HCT116 (cell line): ENCODE measurements at regions not wholly inside any gene's neighbourhood (a gene's known extent, or its start where the extent isn't known, plus 50 kb on each side); places are given as distances from the start of the nearest gene placed in this dataset.
A peak's percentile ranks its signal among the peaks of the same experiment; 100 is the strongest.

ENCODE experiments used
- ATAC-seq: fragments of 200-7000 bp; cut with Tn5 transposase; 2 replicates; pipeline ENCODE4 v1.9.1; 2020; ENCODE audit warnings: mild to moderate bottlenecking, moderate library complexity
- BruUV-seq: library from RNA; stranded (reverse); fragments of 400-500 nt; replicated peaks from 2 replicates; lab custom pipeline; 2021; lab: Mats Ljungman, UMichigan
- CTCF ChIA-PET: fragments of 300-600 bp; sonication (Branson Sonifier 250); formaldehyde crosslinking; loops from one replicate; lab custom pipeline; 2021; ENCODE audit warnings: antibody characterized with exemption; lab: Charles Lee
- POLR2A ChIA-PET: fragments of 300-600, 350-600 bp; sonication (Branson Sonifier 250); formaldehyde crosslinking; loops from one replicate; lab custom pipeline; 2021; ENCODE audit warnings: antibody characterized with exemption; lab: Charles Lee
- RAD21 ChIA-PET, 2 experiments: fragments of 300-600 bp; sonication (Branson Sonifier 250); formaldehyde crosslinking; loops; one replicate each; lab custom pipeline; 2023; ENCODE audit warnings: low total read pairs in 2 of 2; ENCODE audit not compliant: uncharacterized antibody in 2 of 2, unreplicated experiment in 2 of 2, low non-redundant PET in 1 of 2; lab: Charles Lee
- DNase-seq: peaks from one replicate; pipeline ENCODE4 v3.0.0-alpha.2; 2010; ENCODE audit warnings: low read depth, low spot score
- H2AFZ ChIP-seq: fragments of 200-600 bp; shearing (Covaris generic), sonication (generic); 2 replicates; pipeline ENCODE4 v1.6.1; 2017; ENCODE audit warnings: low read depth, mixed run types, mixed read lengths, antibody characterized with exemption, low read length; ENCODE audit not compliant: poor library complexity, severe bottlenecking
- H3K27ac ChIP-seq: 2 replicates; pipeline ENCODE4 v1.5.1; 2012; ENCODE audit warnings: low read depth, low read length
- H3K27me3 ChIP-seq: fragments of 200-600 bp; sonication (generic); 2 replicates; pipeline ENCODE4 v1.6.1; 2016; ENCODE audit warnings: mixed run types, low read length, mixed read lengths; ENCODE audit not compliant: insufficient read depth
- H3K36me3 ChIP-seq, 2 experiments: fragments of 200-500 bp in 1 of 2; fragments of 200-600 bp in 1 of 2; sonication (Bioruptor generic) in 1 of 2; sonication (generic) in 1 of 2; 2 replicates each; pipeline versions ENCODE4 v1.5.1 to v1.6.1; 2014 to 2016; ENCODE audit warnings: low read length in 2 of 2, inconsistent platforms in 1 of 2, mixed read lengths in 1 of 2, mixed run types in 1 of 2; ENCODE audit not compliant: insufficient read depth in 2 of 2, control insufficient read depth in 1 of 2
- H3K4me1 ChIP-seq, 2 experiments: fragments of 200-600 bp in 1 of 2; sonication (generic) in 1 of 2; 2 replicates each; pipeline versions ENCODE4 v1.5.1 to v1.6.1; 2012 to 2017; ENCODE audit warnings: low read length in 2 of 2, inconsistent platforms in 1 of 2, mild to moderate bottlenecking in 1 of 2, mixed read lengths in 1 of 2, mixed run types in 1 of 2, moderate library complexity in 1 of 2; ENCODE audit not compliant: insufficient read depth in 2 of 2, control insufficient read depth in 1 of 2
- H3K4me2 ChIP-seq: fragments of 200-600 bp; sonication (generic); 2 replicates; pipeline ENCODE4 v1.6.1; 2017; ENCODE audit warnings: mixed run types, low read length, mixed read lengths
- H3K4me3 ChIP-seq, 2 experiments: fragments of 200-600 bp in 1 of 2; sonication (generic) in 1 of 2; replicated peaks in 1 of 2; 2 replicates each; pipeline ENCODE4 v1.5.1; 2011 to 2016; ENCODE audit warnings: low read length in 2 of 2, control low read depth in 1 of 2, low read depth in 1 of 2, mild to moderate bottlenecking in 1 of 2, mixed read lengths in 1 of 2, mixed run types in 1 of 2
- H3K79me2 ChIP-seq: fragments of 200-600 bp; sonication (generic); 2 replicates; pipeline ENCODE4 v1.6.1; 2017; ENCODE audit warnings: mild to moderate bottlenecking, mixed run types, low read length, moderate library complexity, mixed read lengths; ENCODE audit not compliant: insufficient read depth
- H3K9ac ChIP-seq: fragments of 200-600 bp; sonication (generic); 2 replicates; pipeline ENCODE4 v1.6.1; 2016; ENCODE audit warnings: low read length, mixed read lengths
- H3K9me2 ChIP-seq: fragments of 200-600 bp; sonication (generic), shearing (Covaris generic); 2 replicates; pipeline ENCODE4 v1.6.1; 2017; ENCODE audit warnings: mixed run types, mild to moderate bottlenecking, moderate library complexity; ENCODE audit not compliant: insufficient read depth
- H3K9me3 ChIP-seq, 2 experiments: fragments of 200-500 bp in 1 of 2; fragments of 200-600 bp in 1 of 2; sonication (Bioruptor generic) in 1 of 2; sonication (generic) in 1 of 2; 2 replicates each; pipeline ENCODE4 v1.6.1; 2014 to 2017; ENCODE audit warnings: low read length in 2 of 2, mixed read lengths in 2 of 2, inconsistent platforms in 1 of 2, low read depth in 1 of 2, mild to moderate bottlenecking in 1 of 2, mixed run types in 1 of 2, moderate library complexity in 1 of 2; ENCODE audit not compliant: control insufficient read depth in 1 of 2, insufficient read depth in 1 of 2
- H4K20me1 ChIP-seq: fragments of 200-600 bp; sonication (generic), shearing (Covaris generic); 2 replicates; pipeline ENCODE4 v1.6.1; 2017; ENCODE audit warnings: mixed run types, mild to moderate bottlenecking, moderate library complexity; ENCODE audit not compliant: insufficient read depth
- EZH2 ChIP-seq: fragments of 200-600 bp; sonication (generic); IDR thresholded peaks from 2 replicates; pipeline ENCODE4 v1.6.1; 2017; ENCODE audit warnings: antibody characterized with exemption, mixed run types
- FOSL1 ChIP-seq: IDR thresholded peaks from 2 replicates; pipeline ENCODE4 v1.6.1; 2012; ENCODE audit warnings: low read depth
- JUND ChIP-seq: IDR thresholded peaks from 2 replicates; pipeline ENCODE4 v1.6.1; 2012
- POLR2A ChIP-seq: IDR thresholded peaks from 2 replicates; pipeline ENCODE4 v1.7.0; 2011; ENCODE audit warnings: borderline replicate concordance; ENCODE audit not compliant: insufficient read depth, insufficient read length; ENCODE audit errors: extremely low read depth
- RAD21 ChIP-seq: IDR thresholded peaks from 2 replicates; pipeline ENCODE4 v1.6.1; 2012; ENCODE audit warnings: low read depth, mild to moderate bottlenecking
- SIN3A ChIP-seq: IDR thresholded peaks from 2 replicates; pipeline ENCODE4 v1.6.1; 2012; ENCODE audit warnings: low read depth
- SRF ChIP-seq: IDR thresholded peaks from 2 replicates; pipeline ENCODE4 v1.6.1; 2012; ENCODE audit warnings: low read depth
- TCF7L2 ChIP-seq: IDR thresholded peaks from 2 replicates; pipeline ENCODE4 v1.7.0; 2011; ENCODE audit warnings: borderline replicate concordance, inconsistent platforms; ENCODE audit not compliant: insufficient read depth, insufficient read length; ENCODE audit errors: extremely low read depth
- YY1 ChIP-seq: IDR thresholded peaks from 2 replicates; pipeline ENCODE4 v1.6.1; 2011; ENCODE audit warnings: low read length, low read depth, moderate library complexity, mild to moderate bottlenecking; ENCODE audit not compliant: insufficient replicate concordance; ENCODE audit errors: extremely low read depth
- ZNF274 ChIP-seq: fragments of 200-500 bp; sonication (Bioruptor generic); IDR thresholded peaks from 2 replicates; pipeline ENCODE4 v1.6.1; 2014; ENCODE audit warnings: mild to moderate bottlenecking, low read depth, low read length, inconsistent platforms
- intact Hi-C: fragments of 100-400 bp; cut with micrococcal nuclease; formaldehyde crosslinking; loops from 2 replicates; pipeline ENCODE4 v1.10.0; 2022
- TF ChIP-seq, protein P1 (sequence below): IDR thresholded peaks from 2 replicates; pipeline ENCODE4 v1.6.1; 2012; ENCODE audit warnings: low read depth
- TF ChIP-seq, protein P2 (sequence below): IDR thresholded peaks from 2 replicates; pipeline ENCODE4 v1.6.1; 2012

DNA sequence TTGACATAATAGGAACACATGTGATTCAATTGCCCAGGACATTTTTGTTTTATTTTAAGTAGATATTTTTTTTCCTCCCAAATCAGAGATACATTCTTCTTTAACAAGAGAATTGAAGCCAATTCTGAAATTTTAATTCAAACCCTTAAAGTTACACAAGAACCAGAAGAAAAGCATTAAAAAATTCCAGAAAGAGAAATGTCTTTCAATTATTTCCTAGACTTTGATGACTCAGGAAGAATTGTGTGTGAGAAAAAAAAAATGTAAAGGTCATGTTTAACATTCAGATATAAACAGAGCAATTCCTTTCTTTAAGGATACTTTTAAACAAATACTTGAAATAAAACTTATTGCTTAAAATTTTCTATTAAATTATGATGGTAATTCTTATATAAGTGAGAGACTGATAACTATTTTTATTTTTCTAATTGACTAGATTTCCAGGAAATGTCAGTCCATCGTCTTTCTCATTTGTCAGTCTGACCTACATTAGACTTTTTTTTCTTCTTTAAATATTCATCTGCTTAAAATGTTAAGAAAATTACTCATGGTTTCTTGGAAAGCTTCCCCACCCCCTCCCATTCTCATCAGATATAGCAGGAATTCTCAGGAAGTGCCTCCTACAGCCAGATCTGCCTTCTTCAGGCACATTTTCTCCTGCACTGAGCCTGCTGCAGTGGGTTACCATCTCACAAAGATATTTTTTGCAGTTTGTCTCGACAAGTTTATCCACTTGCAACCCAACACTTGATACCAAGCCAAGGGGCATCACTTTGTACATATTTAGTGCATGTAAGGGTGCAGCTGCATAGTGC lies 261.8 kb upstream of the CBLB start:
- Histone ChIP-seq H3K4me3 (no peak overlapping the region), H3K27ac (no peak overlapping the region), H3K27me3 (no peaks in the 10 kb centered on the region), H3K9ac (no peak overlapping the region), H4K20me1 (no peaks in the 10 kb centered on the region), H3K4me2 (no peak overlapping the region), H3K36me3 (no peaks in the 10 kb centered on the region), H3K79me2 (no peaks in the 10 kb centered on the region), H3K9me2 (no peaks in the 10 kb centered on the region), H3K9me3 (no peaks in the 10 kb centered on the region), H3K4me1 (no peaks in the 10 kb centered on the region), H2AFZ (peak overlapping the region; percentile 88)
- ATAC-seq (no peak), DNase-seq (no peak)
- POLR2A ChIA-PET, result no interaction called here
- BruUV-seq, result no TSS peak
- RAD21 ChIA-PET, result no interaction called here
- TF ChIP-seq, protein P1, sequence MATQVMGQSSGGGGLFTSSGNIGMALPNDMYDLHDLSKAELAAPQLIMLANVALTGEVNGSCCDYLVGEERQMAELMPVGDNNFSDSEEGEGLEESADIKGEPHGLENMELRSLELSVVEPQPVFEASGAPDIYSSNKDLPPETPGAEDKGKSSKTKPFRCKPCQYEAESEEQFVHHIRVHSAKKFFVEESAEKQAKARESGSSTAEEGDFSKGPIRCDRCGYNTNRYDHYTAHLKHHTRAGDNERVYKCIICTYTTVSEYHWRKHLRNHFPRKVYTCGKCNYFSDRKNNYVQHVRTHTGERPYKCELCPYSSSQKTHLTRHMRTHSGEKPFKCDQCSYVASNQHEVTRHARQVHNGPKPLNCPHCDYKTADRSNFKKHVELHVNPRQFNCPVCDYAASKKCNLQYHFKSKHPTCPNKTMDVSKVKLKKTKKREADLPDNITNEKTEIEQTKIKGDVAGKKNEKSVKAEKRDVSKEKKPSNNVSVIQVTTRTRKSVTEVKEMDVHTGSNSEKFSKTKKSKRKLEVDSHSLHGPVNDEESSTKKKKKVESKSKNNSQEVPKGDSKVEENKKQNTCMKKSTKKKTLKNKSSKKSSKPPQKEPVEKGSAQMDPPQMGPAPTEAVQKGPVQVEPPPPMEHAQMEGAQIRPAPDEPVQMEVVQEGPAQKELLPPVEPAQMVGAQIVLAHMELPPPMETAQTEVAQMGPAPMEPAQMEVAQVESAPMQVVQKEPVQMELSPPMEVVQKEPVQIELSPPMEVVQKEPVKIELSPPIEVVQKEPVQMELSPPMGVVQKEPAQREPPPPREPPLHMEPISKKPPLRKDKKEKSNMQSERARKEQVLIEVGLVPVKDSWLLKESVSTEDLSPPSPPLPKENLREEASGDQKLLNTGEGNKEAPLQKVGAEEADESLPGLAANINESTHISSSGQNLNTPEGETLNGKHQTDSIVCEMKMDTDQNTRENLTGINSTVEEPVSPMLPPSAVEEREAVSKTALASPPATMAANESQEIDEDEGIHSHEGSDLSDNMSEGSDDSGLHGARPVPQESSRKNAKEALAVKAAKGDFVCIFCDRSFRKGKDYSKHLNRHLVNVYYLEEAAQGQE, result no peak
- no peak for TF ChIP-seq EZH2
- no peak for TF ChIP-seq POLR2A
- CTCF ChIA-PET, result no interaction called here
- intact Hi-C loops, result no loop called here

DNA sequence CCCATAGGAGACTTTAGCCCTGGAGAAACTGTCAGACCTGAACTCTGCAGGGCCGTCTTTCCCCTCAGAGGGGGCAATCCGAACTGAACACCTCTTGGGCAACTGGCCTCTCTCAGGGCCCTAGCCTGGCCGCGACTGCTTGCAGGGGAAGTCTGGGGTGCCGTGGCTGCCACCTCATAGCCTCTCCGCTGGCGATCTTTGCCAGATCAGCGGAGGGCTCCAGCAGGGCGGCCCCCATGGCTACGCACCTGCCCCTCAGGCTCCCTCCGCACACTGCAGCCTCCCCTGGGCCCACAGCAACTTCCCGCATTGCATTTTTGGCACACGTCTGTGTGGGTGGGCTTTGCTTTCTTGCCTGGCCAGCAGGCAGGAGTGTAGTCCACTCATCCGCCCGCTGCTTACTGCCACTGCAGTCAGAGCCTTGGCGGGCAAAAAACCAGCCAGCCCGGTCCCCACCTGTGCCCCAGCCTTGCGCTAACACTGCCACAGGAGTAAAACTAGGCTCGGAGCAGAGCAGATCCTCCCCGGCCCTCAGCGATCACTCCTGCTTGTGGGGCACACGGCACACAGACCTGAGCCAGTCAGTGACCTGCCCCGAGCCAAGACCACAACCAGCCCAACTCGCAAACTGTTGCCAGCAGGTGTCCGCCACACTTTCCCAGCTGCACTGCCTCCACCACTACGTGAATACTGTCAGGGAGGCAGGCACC lies 266.8 kb upstream of the CBLB start:
- Histone ChIP-seq H3K4me3 (no peak overlapping the region), H3K9ac (no peak overlapping the region), H3K79me2 (no peaks in the 10 kb centered on the region), H2AFZ (no peak overlapping the region), H3K9me3 (no peaks in the 10 kb centered on the region), H3K4me2 (no peak overlapping the region), H3K36me3 (no peaks in the 10 kb centered on the region), H3K27ac (no peak overlapping the region), H4K20me1 (no peaks in the 10 kb centered on the region), H3K27me3 (no peaks in the 10 kb centered on the region), H3K4me1 (no peaks in the 10 kb centered on the region), H3K9me2 (no peaks in the 10 kb centered on the region)
- intact Hi-C loops, result no loop called here
- ATAC-seq (no peak), DNase-seq (no peak)
- RAD21 ChIA-PET, result no interaction called here
- no TSS peak for BruUV-seq
- POLR2A ChIA-PET, result no interaction called here
- CTCF ChIA-PET, result no interaction called here
- no peak for TF ChIP-seq JUND
- TF ChIP-seq, protein P2, sequence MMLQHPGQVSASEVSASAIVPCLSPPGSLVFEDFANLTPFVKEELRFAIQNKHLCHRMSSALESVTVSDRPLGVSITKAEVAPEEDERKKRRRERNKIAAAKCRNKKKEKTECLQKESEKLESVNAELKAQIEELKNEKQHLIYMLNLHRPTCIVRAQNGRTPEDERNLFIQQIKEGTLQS, result no peak
- no peak for TF ChIP-seq SIN3A
- TF ChIP-seq YY1, result no peak
- TF ChIP-seq TCF7L2, result no peak
- TF ChIP-seq ZNF274, result no peak
- TF ChIP-seq FOSL1, result no peak
- TF ChIP-seq EZH2, result no peak
- no peak for TF ChIP-seq RAD21
- TF ChIP-seq SRF, result no peak
